ACC112 (cell line): ENCODE measurements at regions not wholly inside any gene's neighbourhood (a gene's known extent, or its start where the extent isn't known, plus 50 kb on each side); places are given as distances from the start of the nearest gene placed in this dataset.
A peak's percentile ranks its signal among the peaks of the same experiment; 100 is the strongest.

ENCODE experiments used
- H2AFZ ChIP-seq: fragments of 200-600 bp; sonication (generic); one replicate; pipeline ENCODE4 v1.6.0; 2017; ENCODE audit warnings: antibody characterized with exemption, low read length; ENCODE audit not compliant: unreplicated experiment
- H3K27ac ChIP-seq: fragments of 200-600 bp; sonication (generic); 2 replicates; pipeline ENCODE4 v1.5.1; 2014; ENCODE audit warnings: low read depth, mild to moderate bottlenecking, antibody characterized with exemption, low read length, moderate library complexity
- H3K27me3 ChIP-seq: fragments of 200-600 bp; sonication (generic); 2 replicates; pipeline ENCODE4 v1.6.1; 2014; ENCODE audit warnings: mild to moderate bottlenecking, antibody characterized with exemption, low read length, moderate library complexity, mixed read lengths; ENCODE audit not compliant: insufficient read depth
- H3K36me3 ChIP-seq: fragments of 200-600 bp; sonication (generic); 2 replicates; pipeline ENCODE4 v1.6.1; 2016; ENCODE audit warnings: mild to moderate bottlenecking, antibody characterized with exemption, low read length, moderate library complexity, mixed read lengths; ENCODE audit not compliant: insufficient read depth
- H3K4me1 ChIP-seq: fragments of 200-600 bp; sonication (generic); one replicate; pipeline ENCODE4 v1.6.1; 2016; ENCODE audit warnings: low read length, mixed read lengths; ENCODE audit not compliant: insufficient read depth, unreplicated experiment, control insufficient read depth
- H3K4me3 ChIP-seq: fragments of 200-600 bp; sonication (generic); 2 replicates; pipeline ENCODE4 v1.5.1; 2014; ENCODE audit warnings: mild to moderate bottlenecking, low read depth, low read length
- H3K79me2 ChIP-seq: fragments of 200-600 bp; sonication (generic); one replicate; pipeline ENCODE4 v1.6.0; 2016; ENCODE audit warnings: low read length; ENCODE audit not compliant: control insufficient read depth, unreplicated experiment, insufficient read depth

DNA sequence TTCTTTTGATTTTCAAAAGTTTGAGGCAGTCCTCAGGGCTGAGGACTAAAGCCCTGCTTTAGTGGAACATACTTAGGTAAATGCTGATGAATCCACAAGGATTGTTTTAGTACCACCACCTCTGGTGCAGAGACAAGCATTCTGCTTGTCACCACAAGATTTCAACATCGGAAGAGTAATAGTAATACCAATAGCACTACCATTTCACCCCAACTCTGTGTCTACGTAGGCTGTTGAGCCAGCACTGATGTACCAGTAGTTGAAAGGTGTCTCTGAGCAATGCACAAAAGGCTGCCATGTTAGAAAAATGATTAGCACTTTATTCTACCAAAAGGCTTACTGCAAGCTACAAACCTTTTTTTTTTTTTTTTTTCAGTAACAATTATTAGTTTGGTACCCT is 213.2 kb upstream of the SLC24A2 start:
- no peaks in the 10 kb centered on the region for H3K36me3 ChIP-seq
- no peaks in the 10 kb centered on the region for H3K27me3 ChIP-seq
- H3K27ac ChIP-seq = no peak overlapping the region
- peaks cover 28% of the 10 kb centered on the region for H3K4me1 ChIP-seq
- no peaks in the 10 kb centered on the region for H3K79me2 ChIP-seq
- H2AFZ ChIP-seq = no peak overlapping the region
- no peak overlapping the region for H3K4me3 ChIP-seq

DNA sequence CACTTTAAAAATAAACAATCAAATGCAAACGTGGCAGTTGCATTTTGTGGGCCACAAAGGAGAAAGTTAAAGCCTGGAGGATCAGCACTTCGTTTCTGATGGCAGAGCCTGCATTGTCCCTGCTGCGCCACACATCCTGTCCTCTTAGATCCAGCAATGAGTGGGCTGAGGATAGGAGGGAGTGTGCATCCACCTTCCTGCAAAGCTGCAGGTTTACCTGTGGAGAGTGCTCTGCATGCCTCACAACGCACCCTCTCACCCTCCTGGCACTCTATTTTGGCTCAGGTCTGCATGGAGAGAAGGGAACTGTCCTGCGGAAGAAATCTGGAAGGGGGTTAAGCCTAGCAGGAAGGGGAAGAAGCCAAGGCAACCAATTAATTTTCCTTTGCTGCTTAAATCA is 212.2 kb upstream of the SLC24A2 start:
- no peaks in the 10 kb centered on the region for H3K79me2 ChIP-seq
- H3K27me3 ChIP-seq = no peaks in the 10 kb centered on the region
- H3K4me3 ChIP-seq = no peak overlapping the region
- H3K4me1 ChIP-seq = peaks cover 28% of the 10 kb centered on the region
- H3K27ac ChIP-seq = no peak overlapping the region
- H2AFZ ChIP-seq = no peak overlapping the region
- no peaks in the 10 kb centered on the region for H3K36me3 ChIP-seq

DNA sequence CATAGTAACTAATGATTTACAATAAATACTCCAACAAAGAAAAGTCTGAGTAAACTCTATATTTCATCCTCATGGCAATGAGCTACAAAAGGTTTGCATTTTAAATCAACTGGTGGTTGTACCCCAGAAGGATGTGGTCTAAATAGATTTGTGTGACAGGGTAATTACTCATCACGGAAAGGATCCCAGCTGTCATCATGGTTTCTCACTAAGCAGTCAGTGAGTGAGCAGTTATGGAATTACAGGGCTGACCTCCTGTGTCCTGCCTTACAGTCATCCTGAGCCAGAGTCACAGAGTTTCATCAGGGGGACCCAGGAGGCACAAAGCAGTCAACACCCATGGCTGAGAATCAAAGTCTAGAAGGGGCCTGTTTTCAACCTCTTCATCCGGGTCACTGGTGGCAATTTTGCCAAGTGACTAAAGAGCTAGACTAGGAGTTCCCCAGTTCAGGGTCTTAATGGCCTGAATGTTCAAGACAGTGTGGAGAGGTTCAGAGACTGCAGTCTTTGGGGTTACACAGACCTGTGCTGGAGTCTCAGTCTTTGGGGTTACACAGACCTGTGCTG is 210.7 kb upstream of the SLC24A2 start:
- Histone ChIP-seq H3K27ac (peak overlapping the region; percentile 94), H2AFZ (peak overlapping the region; percentile 36)

GRCh38 chr9:19998823-19999455 is 210.1 kb upstream of the SLC24A2 start:
- no peaks in the 10 kb centered on the region for H3K79me2 ChIP-seq
- H3K4me3 ChIP-seq = peak overlapping the region; percentile 24; the same call in 1 of the 2 replicates
- no peaks in the 10 kb centered on the region for H3K27me3 ChIP-seq
- H3K27ac ChIP-seq = peak overlapping the region; percentile 94
- H3K4me1 ChIP-seq = peaks cover 36% of the 10 kb centered on the region
- peak overlapping the region; percentile 36 for H2AFZ ChIP-seq
- no peaks in the 10 kb centered on the region for H3K36me3 ChIP-seq

More for the DNA sequence above, 210.7 kb upstream of the SLC24A2 start:
- Histone ChIP-seq H3K79me2 (no peaks in the 10 kb centered on the region), H3K4me1 (peaks cover 31% of the 10 kb centered on the region), H3K36me3 (no peaks in the 10 kb centered on the region), H3K27me3 (no peaks in the 10 kb centered on the region), H3K4me3 (peak overlapping the region; percentile 24; the same call in 1 of the 2 replicates)

GRCh38 chr9:19998153-19998552 is 209.3 kb upstream of the SLC24A2 start:
- Histone ChIP-seq H3K27me3 (no peaks in the 10 kb centered on the region), H2AFZ (peak overlapping the region; percentile 36), H3K36me3 (no peaks in the 10 kb centered on the region), H3K27ac (peak overlapping the region; percentile 94), H3K79me2 (no peaks in the 10 kb centered on the region), H3K4me3 (no peak overlapping the region), H3K4me1 (peaks cover 44% of the 10 kb centered on the region)

- no peak overlapping the region for H3K4me3 ChIP-seq
- no peaks in the 10 kb centered on the region for H3K27me3 ChIP-seq
- no peaks in the 10 kb centered on the region for H3K36me3 ChIP-seq
- peaks cover 59% of the 10 kb centered on the region for H3K4me1 ChIP-seq
- H2AFZ ChIP-seq = no peak overlapping the region
- H3K79me2 ChIP-seq = no peaks in the 10 kb centered on the region
- no peak overlapping the region for H3K27ac ChIP-seq
Observed at GRCh38 chr9:19995619-19996018, 206.8 kb upstream of the SLC24A2 start.

GRCh38 chr9:19994296-19994695 is 205.5 kb upstream of the SLC24A2 start:
- Histone ChIP-seq H3K4me3 (no peak overlapping the region), H2AFZ (no peak overlapping the region), H3K79me2 (no peaks in the 10 kb centered on the region), H3K27me3 (no peaks in the 10 kb centered on the region), H3K4me1 (peaks cover 46% of the 10 kb centered on the region), H3K27ac (no peak overlapping the region), H3K36me3 (no peaks in the 10 kb centered on the region)

GRCh38 chr9:19992556-19992955 is 203.7 kb upstream of the SLC24A2 start:
- Histone ChIP-seq H3K4me1 (peaks cover 32% of the 10 kb centered on the region), H3K4me3 (no peak overlapping the region), H2AFZ (no peak overlapping the region), H3K36me3 (no peaks in the 10 kb centered on the region), H3K27ac (peak overlapping the region; percentile 58), H3K79me2 (no peaks in the 10 kb centered on the region), H3K27me3 (no peaks in the 10 kb centered on the region)

DNA sequence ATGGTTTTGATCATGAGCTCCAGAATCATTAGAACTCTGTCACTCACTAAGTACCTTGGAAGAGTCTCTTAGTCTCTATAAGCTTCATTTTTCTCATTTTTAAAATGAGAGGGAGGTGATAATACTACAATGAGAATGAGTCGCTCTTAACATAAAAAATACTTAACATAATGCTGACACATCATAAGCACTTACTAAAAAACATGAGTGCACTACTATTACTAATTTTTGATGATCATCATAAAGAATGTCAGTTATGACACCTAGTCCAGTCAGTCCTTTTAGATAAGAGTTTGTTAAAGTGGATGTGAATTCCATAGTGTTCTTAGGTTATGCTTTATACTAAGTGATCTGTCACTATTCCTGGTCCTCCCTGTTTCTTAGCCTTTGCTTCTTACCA is 200.4 kb upstream of the SLC24A2 start:
- no peaks in the 10 kb centered on the region for H3K79me2 ChIP-seq
- H3K4me3 ChIP-seq = no peak overlapping the region
- H3K36me3 ChIP-seq = no peaks in the 10 kb centered on the region
- peaks cover 25% of the 10 kb centered on the region for H3K4me1 ChIP-seq
- H3K27me3 ChIP-seq = no peaks in the 10 kb centered on the region
- H3K27ac ChIP-seq = no peak overlapping the region
- no peak overlapping the region for H2AFZ ChIP-seq

DNA sequence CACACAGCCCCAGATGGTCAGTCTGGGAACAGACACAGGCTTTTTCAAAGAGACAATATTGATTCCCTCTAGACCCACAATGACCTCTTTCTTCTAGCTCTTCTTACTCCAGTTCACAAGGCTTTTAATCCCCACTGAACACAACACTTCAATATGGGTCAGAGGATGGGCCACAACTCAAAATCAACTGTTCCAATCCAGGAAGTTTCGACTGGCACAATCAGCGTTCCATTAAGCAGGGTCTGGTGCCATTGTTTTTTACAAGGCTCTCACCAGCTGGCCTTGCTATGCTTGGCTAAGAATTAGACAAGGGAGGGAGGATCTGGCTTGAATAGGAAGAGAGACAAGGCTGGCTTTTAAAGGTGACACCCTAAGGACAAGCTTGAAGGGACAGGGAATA is 199.4 kb upstream of the SLC24A2 start:
- H3K4me1 ChIP-seq = peaks cover 17% of the 10 kb centered on the region
- H2AFZ ChIP-seq = no peak overlapping the region
- H3K79me2 ChIP-seq = no peaks in the 10 kb centered on the region
- H3K27me3 ChIP-seq = no peaks in the 10 kb centered on the region
- no peaks in the 10 kb centered on the region for H3K36me3 ChIP-seq
- H3K4me3 ChIP-seq = no peak overlapping the region
- no peak overlapping the region for H3K27ac ChIP-seq

DNA sequence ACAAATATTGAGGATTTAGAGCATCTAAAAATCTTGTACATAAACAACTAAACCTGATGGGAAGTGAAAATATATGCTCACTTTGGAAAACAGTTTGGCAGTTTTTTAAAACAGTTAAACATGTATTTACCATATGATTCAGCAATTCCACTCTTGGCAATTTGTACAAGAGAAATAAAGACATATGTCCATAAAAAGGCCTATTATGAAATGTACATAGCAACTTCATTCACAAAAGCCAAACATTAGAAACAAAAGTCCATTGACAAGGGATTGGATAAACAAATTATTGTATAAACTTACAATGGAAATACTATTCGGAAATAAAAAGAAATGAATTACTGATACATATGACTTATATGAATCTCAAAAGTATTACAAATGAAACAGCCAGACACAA is 196.2 kb upstream of the SLC24A2 start:
- H3K79me2 ChIP-seq = no peaks in the 10 kb centered on the region
- no peaks in the 10 kb centered on the region for H3K27me3 ChIP-seq
- H3K4me1 ChIP-seq = no peaks in the 10 kb centered on the region
- no peaks in the 10 kb centered on the region for H3K36me3 ChIP-seq
- no peak overlapping the region for H3K4me3 ChIP-seq
- no peak overlapping the region for H3K27ac ChIP-seq
- no peak overlapping the region for H2AFZ ChIP-seq
